PC-9 (cell line): ENCODE measurements at regions not wholly inside any gene's neighbourhood (a gene's known extent, or its start where the extent isn't known, plus 50 kb on each side); places are given as distances from the start of the nearest gene placed in this dataset.

Source experiments
- BruUV-seq: library from RNA; stranded (reverse); fragments of 400-500 nt; replicated peaks from 2 replicates; lab custom pipeline; 2021; lab: Mats Ljungman, UMichigan
- CTCF ChIA-PET: fragments of 300-600 bp; sonication (Branson Sonifier 250); formaldehyde crosslinking; loops from one replicate; lab custom pipeline; 2022; ENCODE audit warnings: antibody characterized with exemption; lab: Charles Lee
- POLR2A ChIA-PET: fragments of 300-600 bp; sonication (Branson Sonifier 250); formaldehyde crosslinking; loops from one replicate; lab custom pipeline; 2022; ENCODE audit warnings: antibody characterized with exemption; ENCODE audit not compliant: unreplicated experiment; lab: Charles Lee
- DNase-seq, 2 experiments: peaks; one replicate each; pipeline versions ENCODE4 v3.0.0 to v3.0.0-alpha.2; 2015 to 2022; ENCODE audit warnings: mixed read lengths in 1 of 2
- H2AFZ ChIP-seq: fragments of 200-600 bp; sonication (generic); 2 replicates; pipeline ENCODE4 v1.8.1; 2017; ENCODE audit warnings: antibody characterized with exemption
- H3F3A ChIP-seq: fragments of 200-600 bp; sonication (generic); 2 replicates; pipeline ENCODE4 v1.8.1; 2017; ENCODE audit warnings: antibody characterized with exemption, mild to moderate bottlenecking, low read depth; ENCODE audit not compliant: insufficient read depth
- H3K27ac ChIP-seq: fragments of 200-600 bp; sonication (generic); 2 replicates; pipeline ENCODE4 v1.6.1; 2016; ENCODE audit warnings: mixed run types
- H3K27me3 ChIP-seq: fragments of 200-600 bp; sonication (generic); 2 replicates; pipeline ENCODE4 v1.6.1; 2016; ENCODE audit warnings: low read depth, mixed run types; ENCODE audit not compliant: insufficient read depth
- H3K36me3 ChIP-seq: fragments of 200-600 bp; sonication (generic); 2 replicates; pipeline ENCODE4 v1.6.1; 2016; ENCODE audit warnings: low read depth, mixed run types
- H3K4me1 ChIP-seq: fragments of 200-600 bp; sonication (generic); replicated peaks from 2 replicates; pipeline ENCODE4 v1.6.1; 2016; ENCODE audit warnings: mixed run types; ENCODE audit not compliant: insufficient read depth
- H3K4me2 ChIP-seq: fragments of 200-600 bp; sonication (generic); 2 replicates; pipeline ENCODE4 v1.6.1; 2017; ENCODE audit warnings: mixed run types
- H3K4me3 ChIP-seq: fragments of 200-600 bp; sonication (generic); 2 replicates; pipeline ENCODE4 v1.6.1; 2016; ENCODE audit warnings: mixed run types
- H3K79me2 ChIP-seq: fragments of 200-600 bp; sonication (generic); 2 replicates; pipeline ENCODE4 v1.6.1; 2017; ENCODE audit warnings: low read depth, mixed run types
- H3K9me2 ChIP-seq: fragments of 200-600 bp; sonication (generic); 2 replicates; pipeline ENCODE4 v1.8.1; 2017; ENCODE audit warnings: mild to moderate bottlenecking; ENCODE audit not compliant: insufficient read depth
- H3K9me3 ChIP-seq: fragments of 200-600 bp; sonication (generic); 2 replicates; pipeline ENCODE4 v1.8.1; 2016; ENCODE audit warnings: low read depth; ENCODE audit not compliant: insufficient read depth
- H4K20me1 ChIP-seq: fragments of 200-600 bp; sonication (generic); 2 replicates; pipeline ENCODE4 v1.8.1; 2017; ENCODE audit not compliant: insufficient read depth
- EZH2 ChIP-seq: fragments of 200-600 bp; sonication (generic); IDR thresholded peaks from 2 replicates; pipeline ENCODE4 v1.8.0; 2017; ENCODE audit warnings: antibody characterized with exemption, low read depth
- intact Hi-C: fragments of 100-400 bp; cut with micrococcal nuclease; formaldehyde crosslinking; loops from one replicate; pipeline ENCODE4 v1.10.0; 2022; ENCODE audit not compliant: unreplicated experiment
- TF ChIP-seq, protein P1 (sequence below): fragments of 200-600 bp; sonication (generic); conservative IDR thresholded peaks from 2 replicates; pipeline ENCODE4 v1.6.1; 2017; ENCODE audit warnings: mixed run types, antibody characterized with exemption, mild to moderate bottlenecking, moderate library complexity

DNA sequence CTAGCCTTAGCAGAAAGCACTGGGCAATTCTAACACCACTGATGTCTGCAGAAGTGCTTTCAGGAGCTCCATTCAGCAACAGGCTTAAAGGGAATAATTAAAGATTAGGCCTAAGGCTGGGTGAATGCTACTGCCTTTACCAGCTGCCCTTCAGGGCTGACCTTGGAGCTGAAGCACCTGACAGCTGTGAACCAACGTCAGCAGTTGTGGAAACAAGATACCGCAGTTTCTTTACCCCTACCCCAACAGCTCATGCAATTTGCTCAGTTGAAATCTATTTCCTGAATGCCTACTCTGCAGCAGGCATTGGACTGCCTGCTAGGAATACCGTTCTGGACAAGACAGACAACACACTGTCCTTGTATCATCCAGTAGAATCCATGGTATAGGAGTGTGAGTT is 51.5 kb upstream of the ADTRP start:
- DNase-seq, result no peak
- intact Hi-C loops, result no loop called here
- peaks cover 2% of the 10 kb centered on the region; the same call in 1 of the 2 replicates for H3K4me1 ChIP-seq
- BruUV-seq, result no TSS peak
- H3K4me2 ChIP-seq, result no peak overlapping the region
- ChIA-PET POLR2A (no interaction called here), CTCF (no interaction called here)
- no peaks in the 10 kb centered on the region for H3K27me3 ChIP-seq
- H3K36me3 ChIP-seq, result no peaks in the 10 kb centered on the region
- H3K4me3 ChIP-seq, result no peak overlapping the region
- no peaks in the 10 kb centered on the region for H3F3A ChIP-seq
- TF ChIP-seq, protein P1, sequence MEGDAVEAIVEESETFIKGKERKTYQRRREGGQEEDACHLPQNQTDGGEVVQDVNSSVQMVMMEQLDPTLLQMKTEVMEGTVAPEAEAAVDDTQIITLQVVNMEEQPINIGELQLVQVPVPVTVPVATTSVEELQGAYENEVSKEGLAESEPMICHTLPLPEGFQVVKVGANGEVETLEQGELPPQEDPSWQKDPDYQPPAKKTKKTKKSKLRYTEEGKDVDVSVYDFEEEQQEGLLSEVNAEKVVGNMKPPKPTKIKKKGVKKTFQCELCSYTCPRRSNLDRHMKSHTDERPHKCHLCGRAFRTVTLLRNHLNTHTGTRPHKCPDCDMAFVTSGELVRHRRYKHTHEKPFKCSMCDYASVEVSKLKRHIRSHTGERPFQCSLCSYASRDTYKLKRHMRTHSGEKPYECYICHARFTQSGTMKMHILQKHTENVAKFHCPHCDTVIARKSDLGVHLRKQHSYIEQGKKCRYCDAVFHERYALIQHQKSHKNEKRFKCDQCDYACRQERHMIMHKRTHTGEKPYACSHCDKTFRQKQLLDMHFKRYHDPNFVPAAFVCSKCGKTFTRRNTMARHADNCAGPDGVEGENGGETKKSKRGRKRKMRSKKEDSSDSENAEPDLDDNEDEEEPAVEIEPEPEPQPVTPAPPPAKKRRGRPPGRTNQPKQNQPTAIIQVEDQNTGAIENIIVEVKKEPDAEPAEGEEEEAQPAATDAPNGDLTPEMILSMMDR, result no peak
- TF ChIP-seq EZH2, result no peak
- H3K27ac ChIP-seq, result no peak overlapping the region
- no peaks in the 10 kb centered on the region; the same call in 1 of the 2 replicates for H3K9me2 ChIP-seq
- no peaks in the 10 kb centered on the region for H3K9me3 ChIP-seq
- no peaks in the 10 kb centered on the region for H3K79me2 ChIP-seq
- no peaks in the 10 kb centered on the region for H4K20me1 ChIP-seq
- no peak overlapping the region for H2AFZ ChIP-seq

DNA sequence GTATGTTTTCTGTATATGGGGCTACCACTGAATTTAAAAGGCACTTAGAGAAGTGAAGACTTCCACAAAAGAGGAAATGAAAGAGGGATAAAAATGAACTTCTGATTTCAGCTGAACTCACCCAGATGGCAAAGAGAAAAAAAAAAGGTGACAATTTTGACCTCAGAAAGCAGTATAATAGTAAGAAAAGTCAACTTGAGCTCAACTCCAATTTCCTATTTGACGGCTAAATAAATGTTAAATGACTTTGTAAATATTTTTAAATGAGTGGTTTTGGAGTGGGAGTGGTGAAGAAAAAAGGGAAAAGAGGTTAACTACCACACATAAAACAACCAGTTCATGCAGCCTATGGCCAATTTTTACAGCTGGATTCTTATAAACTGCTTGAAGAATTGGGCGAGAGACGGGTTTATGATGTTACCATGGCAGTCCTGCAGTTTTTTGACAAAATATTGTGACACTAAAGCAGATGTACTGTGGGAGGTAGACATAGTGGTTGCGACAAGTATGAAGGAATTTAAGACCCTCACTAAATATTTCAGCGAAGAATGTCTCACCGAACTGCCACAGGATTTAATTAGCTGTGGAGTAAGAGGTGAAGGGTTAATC is 49.8 kb upstream of the ADTRP start:
- Histone ChIP-seq H3F3A (no peaks in the 10 kb centered on the region), H2AFZ (no peak overlapping the region), H3K9me3 (no peaks in the 10 kb centered on the region), H3K27me3 (no peaks in the 10 kb centered on the region), H3K79me2 (no peaks in the 10 kb centered on the region), H3K27ac (no peak overlapping the region), H3K4me2 (no peak overlapping the region), H3K36me3 (no peaks in the 10 kb centered on the region), H3K4me3 (no peak overlapping the region), H4K20me1 (no peaks in the 10 kb centered on the region), H3K4me1 (no peaks in the 10 kb centered on the region), H3K9me2 (no peaks in the 10 kb centered on the region; the same call in 1 of the 2 replicates)
- no peak for TF ChIP-seq EZH2
- TF ChIP-seq, protein P1, result no peak
- no peak for DNase-seq
- intact Hi-C loops, result no loop called here
- ChIA-PET CTCF (no interaction called here), POLR2A (no interaction called here)
- no TSS peak for BruUV-seq
